ENCODE measurements at regions not wholly inside any gene's neighbourhood (a gene's known extent, or its start where the extent isn't known, plus 50 kb on each side); places are given as distances from the start of the nearest gene placed in this dataset.
A peak's percentile ranks its signal among the peaks of the same experiment; 100 is the strongest.

DNA sequence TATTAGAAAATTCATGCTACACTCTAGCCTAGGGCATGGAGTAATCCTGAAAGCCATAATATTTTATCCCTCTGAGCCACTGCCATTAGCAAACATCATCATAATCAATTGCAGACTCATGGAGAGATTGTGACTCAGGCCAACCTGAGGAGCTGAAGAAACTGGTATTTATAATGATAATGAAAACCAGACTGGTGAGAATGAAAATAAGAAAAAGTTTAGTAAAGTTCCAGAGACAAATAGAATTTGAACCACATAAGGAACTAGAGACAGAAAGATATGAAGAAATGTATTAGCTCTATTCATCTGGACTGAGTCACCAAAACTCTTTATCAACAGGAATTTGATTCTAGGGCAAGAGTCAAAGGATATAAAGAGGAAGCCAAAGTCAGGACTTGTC is 158.7 kb downstream of the DRD1 start:
- DNase-seq (ENCODE audit: low read depth in 2 of 2) = peak; percentile 58 to 69

- no peak for DNase-seq (ENCODE audit: low read depth in 2 of 2)
Measured at GRCh38 chr5:175284806-175285205, 159.2 kb downstream of the DRD1 start.

DNA sequence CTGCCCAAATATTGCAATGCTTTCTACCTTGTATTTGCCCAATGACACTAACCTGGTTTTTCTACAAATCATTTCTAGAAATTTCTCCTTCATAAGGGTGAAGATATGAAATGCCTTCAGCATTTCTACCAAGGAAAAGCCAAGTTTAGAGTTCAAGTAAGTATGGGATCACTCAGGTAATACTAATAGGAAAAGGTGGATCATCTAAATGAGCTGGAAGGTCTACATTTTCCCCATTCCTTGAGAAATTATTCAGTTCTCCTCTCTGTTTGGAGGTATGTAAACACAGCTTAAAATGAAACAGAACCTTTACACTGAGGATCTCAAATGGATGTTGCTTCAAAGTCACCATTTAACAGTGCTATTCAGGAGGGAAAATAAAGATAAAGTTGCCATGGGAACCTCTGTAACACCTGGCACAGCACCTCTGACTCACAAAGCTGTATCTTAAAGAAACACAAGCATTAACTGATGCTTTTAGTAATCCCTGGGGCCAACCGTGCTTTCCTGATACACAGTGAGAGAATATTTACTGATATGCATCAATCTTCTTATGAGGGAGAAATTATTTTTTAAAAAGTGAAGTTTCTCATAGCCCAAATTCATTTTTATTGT is 161.3 kb downstream of the DRD1 start:
- no peak for DNase-seq (ENCODE audit: low read depth in 2 of 2)

- no peak for DNase-seq (ENCODE audit: low read depth in 2 of 2)
Measured at GRCh38 chr5:175281714-175282113, 162.3 kb downstream of the DRD1 start.

DNA sequence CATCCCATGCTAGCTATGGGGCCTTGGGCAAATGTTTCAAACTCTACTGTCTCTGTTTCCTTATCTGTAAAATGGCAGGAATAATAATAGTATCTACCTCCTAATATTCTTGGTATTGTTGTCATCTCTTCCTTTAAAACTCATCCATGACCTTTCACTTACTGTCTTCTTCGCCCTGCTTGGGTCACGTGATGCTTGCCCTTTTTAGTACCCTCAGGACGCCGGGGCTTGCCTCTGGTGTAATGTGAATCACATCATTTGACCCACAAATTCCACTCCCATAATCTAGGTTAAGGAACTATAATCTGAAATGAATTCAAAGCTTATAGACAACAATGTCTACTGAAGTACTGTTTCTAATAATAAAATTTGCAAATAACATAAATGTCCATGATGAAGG is 162.7 kb downstream of the DRD1 start:
- DNase-seq (ENCODE audit: low read depth in 2 of 2) = no peak

DNA sequence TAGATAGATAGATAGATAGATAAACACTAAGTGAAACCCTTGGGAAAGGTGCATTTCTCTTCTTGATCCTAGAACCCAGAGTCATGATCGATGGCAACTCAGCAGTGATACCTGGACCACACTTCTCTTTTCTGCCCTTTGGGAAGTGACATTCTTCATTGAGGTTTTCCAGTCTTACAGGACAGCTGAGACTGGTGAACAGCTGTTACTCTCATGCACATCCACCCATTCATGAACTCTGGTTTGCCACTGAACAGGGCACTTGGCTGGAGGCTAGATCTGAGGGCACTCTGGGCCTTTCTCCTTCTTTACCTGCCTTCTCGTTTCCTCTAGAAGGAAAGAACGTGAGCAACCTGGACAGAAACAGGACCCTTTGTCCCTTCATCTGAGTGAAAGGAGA is 164.5 kb downstream of the DRD1 start:
- no peak for DNase-seq (ENCODE audit: low read depth in 2 of 2)

- no peak for DNase-seq (ENCODE audit: low read depth in 2 of 2)
Measured at GRCh38 chr5:175275748-175276147, 168.2 kb downstream of the DRD1 start.

DNA sequence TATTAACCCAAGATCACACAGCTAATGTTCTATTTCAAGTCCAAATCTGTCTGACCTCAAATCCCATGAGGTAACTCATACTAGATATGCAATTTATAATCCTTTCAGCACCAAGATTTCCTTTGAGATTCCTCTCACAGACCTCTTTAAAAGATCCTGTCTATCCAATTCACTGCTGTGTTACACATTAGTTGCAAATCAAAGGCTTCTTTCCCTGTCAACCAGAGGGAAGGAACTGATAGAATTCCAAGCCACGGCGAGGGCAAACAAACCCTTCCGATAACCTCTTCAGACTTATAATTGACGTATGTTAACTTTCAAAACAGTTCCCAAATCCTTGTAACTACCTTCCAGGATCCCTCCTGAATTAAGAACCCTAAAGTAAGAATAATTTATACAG is 168.9 kb downstream of the DRD1 start:
- peak in 1 of 2 experiments; percentile 9 for DNase-seq (ENCODE audit: low read depth in 2 of 2)

DNA sequence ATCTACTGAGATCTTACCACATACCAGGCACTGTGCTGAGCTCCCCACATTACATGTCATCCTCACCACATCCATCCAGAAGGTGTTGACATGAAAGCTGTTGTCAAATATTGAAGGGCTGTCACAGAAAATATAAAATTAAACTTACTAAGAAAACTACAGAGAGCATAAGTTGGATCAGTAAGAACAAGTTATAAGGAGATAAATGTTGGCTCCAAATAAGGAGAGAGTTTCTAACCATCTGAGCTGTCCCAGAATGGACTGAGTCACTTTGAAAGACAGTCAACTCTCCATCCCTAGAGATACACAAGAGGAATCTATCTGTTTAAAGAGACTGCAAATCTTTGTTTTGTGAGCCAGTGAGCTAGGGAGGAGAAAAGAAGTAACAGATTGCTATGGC is 169.8 kb downstream of the DRD1 start:
- no peak for DNase-seq (ENCODE audit: low read depth in 2 of 2)

DNA sequence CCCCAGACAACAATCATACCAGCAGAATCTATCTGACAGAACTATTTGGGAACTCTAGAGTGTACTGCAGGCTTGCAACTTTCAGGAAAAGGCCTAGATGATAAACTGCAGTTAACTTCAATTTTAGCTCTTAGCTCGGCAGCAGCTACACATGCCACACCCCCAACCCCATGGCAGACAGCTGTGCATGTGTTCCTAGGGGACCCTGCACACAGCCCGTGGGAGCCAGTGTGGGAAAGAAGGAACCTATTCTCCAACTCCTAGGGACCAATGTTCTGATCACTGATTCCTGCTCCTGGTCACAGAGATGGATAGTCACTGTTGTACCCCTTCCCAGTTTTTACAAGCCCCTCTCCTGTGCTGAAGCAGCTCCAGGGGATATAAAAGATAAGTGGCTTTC is 179.6 kb downstream of the DRD1 start:
- no peak for DNase-seq (ENCODE audit: low read depth in 2 of 2)

DNA sequence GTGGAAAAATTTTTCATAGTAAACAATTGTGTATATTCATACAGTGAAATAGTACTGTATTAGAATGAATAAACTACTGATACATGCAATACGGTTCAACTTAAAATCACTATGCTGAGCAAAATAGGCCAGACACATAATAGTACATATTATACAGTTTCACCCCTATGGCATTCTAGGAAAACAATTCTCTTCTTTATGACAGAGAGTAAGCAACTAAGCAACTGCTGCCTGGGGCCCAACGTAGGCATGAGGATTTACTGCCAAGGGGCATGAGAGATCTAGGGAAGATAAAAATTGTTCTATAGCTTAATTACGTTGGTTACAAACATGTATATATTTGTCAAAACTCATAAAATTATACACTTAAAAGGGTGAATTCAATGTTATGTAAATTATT is 180.2 kb downstream of the DRD1 start:
- no peak for DNase-seq (ENCODE audit: low read depth in 2 of 2)

GRCh38 chr5:175261526-175261925 is 182.5 kb downstream of the DRD1 start:
- no peak for DNase-seq (ENCODE audit: low read depth in 2 of 2)

DNA sequence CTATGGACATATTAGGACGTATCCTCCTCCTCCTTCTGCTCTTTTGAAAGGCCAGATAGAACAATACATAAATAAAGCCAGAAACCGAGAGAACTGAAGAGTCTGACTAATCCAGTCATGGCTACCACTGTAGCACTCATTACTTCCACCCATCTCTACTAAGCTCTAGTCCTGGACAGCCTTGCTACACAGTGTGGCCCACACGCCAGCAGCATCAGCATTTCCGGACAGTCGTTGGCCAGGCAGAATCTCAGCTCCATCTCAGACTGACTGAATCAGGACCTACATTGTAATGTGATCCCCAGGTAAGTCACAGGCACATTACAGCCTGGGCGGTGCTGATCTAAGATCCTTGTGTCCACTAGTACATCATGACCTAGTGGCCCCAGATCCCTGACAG is 182.9 kb downstream of the DRD1 start:
- no peak for DNase-seq (ENCODE audit: low read depth in 2 of 2)

- no peak for DNase-seq (ENCODE audit: low read depth in 2 of 2)
Measured at GRCh38 chr5:175257847-175258194, 186.2 kb downstream of the DRD1 start.

GRCh38 chr5:175257128-175257846 is 186.7 kb downstream of the DRD1 start:
- no peak for DNase-seq (ENCODE audit: low read depth in 2 of 2)

- DNase-seq (ENCODE audit: low read depth in 2 of 2) = peak in 1 of 2 experiments; percentile 9
Measured at GRCh38 chr5:175254155-175254554, 189.8 kb downstream of the DRD1 start.

- no peak for DNase-seq (ENCODE audit: low read depth in 2 of 2)
Measured at GRCh38 chr5:175253597-175253996, 190.4 kb downstream of the DRD1 start.

DNA sequence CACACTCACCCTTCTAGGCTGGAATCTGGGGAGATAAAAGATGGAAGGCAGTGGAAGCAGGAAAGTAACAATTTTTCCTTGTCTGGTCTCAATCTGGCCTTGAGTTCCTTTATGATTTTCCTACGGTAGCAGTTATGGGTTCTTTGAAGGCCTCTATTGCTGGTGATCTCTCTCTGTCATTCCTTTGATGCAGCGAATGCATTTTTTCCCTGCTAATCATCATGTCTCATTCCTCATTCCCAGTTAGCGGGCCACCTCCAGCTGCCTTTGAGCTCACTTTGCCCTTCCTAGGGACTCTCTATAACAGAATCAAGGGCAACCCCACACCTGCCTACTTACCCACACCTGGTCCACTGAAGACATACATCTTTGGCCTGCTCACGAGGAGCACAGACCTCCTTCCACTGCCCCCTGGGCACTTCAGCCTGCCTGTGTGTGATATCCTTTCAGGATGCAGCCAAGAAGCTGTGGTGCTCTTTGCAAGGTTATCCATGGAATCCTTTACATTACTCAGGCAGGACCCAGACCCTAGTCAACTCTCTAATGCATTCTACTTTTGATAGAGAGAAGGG is 191.7 kb downstream of the DRD1 start:
- DNase-seq (ENCODE audit: low read depth in 2 of 2) = no peak

GRCh38 chr5:175250426-175250825 is 193.6 kb downstream of the DRD1 start:
- DNase-seq (ENCODE audit: low read depth in 2 of 2) = no peak

- no peak for DNase-seq (ENCODE audit: low read depth in 2 of 2)
Measured at GRCh38 chr5:175248416-175248905, 195.5 kb downstream of the DRD1 start.

GRCh38 chr5:175246889-175247520 is 197.0 kb downstream of the DRD1 start:
- no peak for DNase-seq (ENCODE audit: low read depth in 2 of 2)

- DNase-seq (ENCODE audit: low read depth in 2 of 2) = peak; percentile 54 to 61
Measured at GRCh38 chr5:175246242-175246888, 197.6 kb downstream of the DRD1 start.
